Endothelial cell (in vitro differentiated cells): ENCODE measurements at regions not wholly inside any gene's neighbourhood (a gene's known extent, or its start where the extent isn't known, plus 50 kb on each side); places are given as distances from the start of the nearest gene placed in this dataset.

ENCODE experiments used
- DNase-seq: peaks from one replicate; pipeline ENCODE4 v3.0.0; 2021; ENCODE audit warnings: low spot score
- H3K27ac Mint-ChIP-seq: one replicate; pipeline ENCODE4 v1.8.0; 2021; ENCODE audit warnings: mixed read lengths, inconsistent platforms; ENCODE audit not compliant: unreplicated experiment
- H3K27me3 Mint-ChIP-seq: one replicate; pipeline ENCODE4 v1.8.0; 2021; ENCODE audit warnings: mild to moderate bottlenecking, moderate library complexity, mixed read lengths, inconsistent platforms; ENCODE audit not compliant: unreplicated experiment
- H3K36me3 Mint-ChIP-seq: one replicate; pipeline ENCODE4 v1.8.0; 2021; ENCODE audit warnings: mild to moderate bottlenecking, low read depth, mixed read lengths, inconsistent platforms; ENCODE audit not compliant: unreplicated experiment
- H3K4me1 Mint-ChIP-seq: one replicate; pipeline ENCODE4 v1.8.0; 2021; ENCODE audit warnings: mild to moderate bottlenecking, mixed read lengths, inconsistent platforms; ENCODE audit not compliant: unreplicated experiment
- H3K4me3 Mint-ChIP-seq: one replicate; pipeline ENCODE4 v1.8.0; 2021; ENCODE audit warnings: mild to moderate bottlenecking, mixed read lengths, inconsistent platforms; ENCODE audit not compliant: unreplicated experiment
- H3K9me3 Mint-ChIP-seq: one replicate; pipeline ENCODE4 v1.8.0; 2021; ENCODE audit warnings: mixed read lengths, inconsistent platforms; ENCODE audit not compliant: unreplicated experiment
- CTCF ChIP-seq: fragments of 200-600 bp; sonication (generic); IDR thresholded peaks from one replicate; pipeline ENCODE4 v1.5.0; 2021; ENCODE audit warnings: antibody characterized with exemption; ENCODE audit not compliant: unreplicated experiment

DNA sequence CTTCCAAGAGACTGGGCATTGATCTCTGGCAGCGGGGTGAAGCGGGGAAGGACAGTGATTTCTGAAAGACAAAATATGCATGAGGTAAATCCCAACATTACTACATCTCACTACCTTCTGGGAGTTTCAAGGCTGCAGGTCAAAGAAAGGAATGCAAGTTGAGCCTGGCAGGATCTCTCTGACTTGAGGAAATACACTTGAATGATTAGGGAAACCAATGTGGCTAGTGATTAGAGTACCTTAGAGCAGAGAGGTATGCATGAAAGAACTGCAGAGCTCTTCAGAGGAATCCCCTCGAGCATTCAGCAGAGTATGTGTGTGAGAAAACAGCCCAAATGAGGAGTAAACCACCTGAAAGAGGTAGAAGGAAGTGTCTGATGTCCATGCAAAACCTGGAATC, 2874.1 kb upstream of the PCDH20 start:
- Mint-ChIP-seq H3K27ac (no peak overlapping the region), H3K36me3 (no peaks in the 10 kb centered on the region), H3K4me1 (no peaks in the 10 kb centered on the region), H3K9me3 (no peaks in the 10 kb centered on the region), H3K27me3 (no peaks in the 10 kb centered on the region), H3K4me3 (no peak overlapping the region)
- DNase-seq = no peak
- no peak for TF ChIP-seq CTCF

- no peak for DNase-seq
- Mint-ChIP-seq H3K9me3 (no peaks in the 10 kb centered on the region), H3K4me1 (no peaks in the 10 kb centered on the region), H3K36me3 (no peaks in the 10 kb centered on the region), H3K27ac (no peak overlapping the region), H3K4me3 (no peak overlapping the region), H3K27me3 (peaks cover 1% of the 10 kb centered on the region)
- no peak for TF ChIP-seq CTCF
These were observed 2868.3 kb upstream of the PCDH20 start for GRCh38 chr13:64283926-64284325.

DNA sequence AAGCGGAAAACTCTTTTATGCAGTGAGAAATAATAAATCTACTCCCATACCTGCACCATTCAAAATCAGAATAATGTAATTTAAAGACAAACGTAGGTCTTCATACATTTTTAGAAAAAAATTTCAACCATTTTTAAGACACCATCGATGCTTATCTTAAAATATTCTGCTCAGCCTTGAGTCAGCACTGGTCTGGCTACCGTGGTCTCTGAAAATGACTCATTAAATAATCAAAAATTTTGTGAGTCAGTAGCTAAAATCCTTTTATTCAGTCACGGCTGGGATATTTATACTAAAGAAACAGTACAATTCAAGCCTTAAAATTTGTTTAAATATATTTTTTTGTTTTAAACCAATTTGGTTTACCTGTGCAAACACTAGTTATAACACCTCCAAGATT, 2862.8 kb upstream of the PCDH20 start:
- no peak for DNase-seq
- H3K27ac Mint-ChIP-seq = no peak overlapping the region
- H3K4me1 Mint-ChIP-seq = no peaks in the 10 kb centered on the region
- H3K9me3 Mint-ChIP-seq = no peaks in the 10 kb centered on the region
- no peak overlapping the region for H3K4me3 Mint-ChIP-seq
- peaks cover 1% of the 10 kb centered on the region for H3K27me3 Mint-ChIP-seq
- TF ChIP-seq CTCF = no peak
- peaks cover 4% of the 10 kb centered on the region for H3K36me3 Mint-ChIP-seq

DNA sequence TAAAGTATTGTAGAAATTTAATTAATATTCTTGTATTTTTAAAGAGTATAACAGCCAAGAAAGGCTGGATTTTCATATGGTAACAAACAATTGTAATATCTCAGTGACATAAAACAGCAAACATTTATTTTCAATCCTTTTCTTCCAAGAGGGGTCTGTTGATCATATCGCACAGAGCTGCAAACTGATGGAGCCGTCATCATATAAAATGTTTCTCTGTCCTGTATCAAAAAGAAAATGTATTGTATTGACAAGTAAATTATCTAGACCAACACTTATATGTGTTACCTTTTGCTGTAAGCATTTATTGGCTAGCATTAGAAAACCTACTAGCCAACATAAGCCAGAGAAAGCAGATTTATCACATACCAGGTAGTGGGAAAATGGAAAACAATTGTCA, 2861.4 kb upstream of the PCDH20 start:
- no peak for DNase-seq
- no peaks in the 10 kb centered on the region for H3K9me3 Mint-ChIP-seq
- H3K36me3 Mint-ChIP-seq = peaks cover 4% of the 10 kb centered on the region
- H3K4me3 Mint-ChIP-seq = no peak overlapping the region
- no peak for TF ChIP-seq CTCF
- H3K4me1 Mint-ChIP-seq = no peaks in the 10 kb centered on the region
- H3K27me3 Mint-ChIP-seq = no peaks in the 10 kb centered on the region
- no peak overlapping the region for H3K27ac Mint-ChIP-seq

- H3K4me1 Mint-ChIP-seq = no peaks in the 10 kb centered on the region
- DNase-seq = no peak
- H3K36me3 Mint-ChIP-seq = peaks cover 4% of the 10 kb centered on the region
- no peak overlapping the region for H3K4me3 Mint-ChIP-seq
- H3K27me3 Mint-ChIP-seq = no peaks in the 10 kb centered on the region
- TF ChIP-seq CTCF = no peak
- H3K27ac Mint-ChIP-seq = no peak overlapping the region
- no peaks in the 10 kb centered on the region for H3K9me3 Mint-ChIP-seq
These were observed 2860.6 kb upstream of the PCDH20 start for GRCh38 chr13:64276232-64276631.
